GM12873 (cell line): ENCODE measurements at regions not wholly inside any gene's neighbourhood (a gene's known extent, or its start where the extent isn't known, plus 50 kb on each side); places are given as distances from the start of the nearest gene placed in this dataset.

Source experiments
- TF ChIP-seq, protein P1 (sequence below): IDR thresholded peaks from 2 replicates; pipeline ENCODE4 v1.5.1; 2012; ENCODE audit warnings: low read depth, mild to moderate bottlenecking, moderate library complexity, low read length, control low read depth; ENCODE audit not compliant: insufficient read depth; ENCODE audit errors: missing control alignments

GRCh38 chr2:49845021-49845420, 690.7 kb upstream of the FSHR start:
- TF ChIP-seq, protein P1, sequence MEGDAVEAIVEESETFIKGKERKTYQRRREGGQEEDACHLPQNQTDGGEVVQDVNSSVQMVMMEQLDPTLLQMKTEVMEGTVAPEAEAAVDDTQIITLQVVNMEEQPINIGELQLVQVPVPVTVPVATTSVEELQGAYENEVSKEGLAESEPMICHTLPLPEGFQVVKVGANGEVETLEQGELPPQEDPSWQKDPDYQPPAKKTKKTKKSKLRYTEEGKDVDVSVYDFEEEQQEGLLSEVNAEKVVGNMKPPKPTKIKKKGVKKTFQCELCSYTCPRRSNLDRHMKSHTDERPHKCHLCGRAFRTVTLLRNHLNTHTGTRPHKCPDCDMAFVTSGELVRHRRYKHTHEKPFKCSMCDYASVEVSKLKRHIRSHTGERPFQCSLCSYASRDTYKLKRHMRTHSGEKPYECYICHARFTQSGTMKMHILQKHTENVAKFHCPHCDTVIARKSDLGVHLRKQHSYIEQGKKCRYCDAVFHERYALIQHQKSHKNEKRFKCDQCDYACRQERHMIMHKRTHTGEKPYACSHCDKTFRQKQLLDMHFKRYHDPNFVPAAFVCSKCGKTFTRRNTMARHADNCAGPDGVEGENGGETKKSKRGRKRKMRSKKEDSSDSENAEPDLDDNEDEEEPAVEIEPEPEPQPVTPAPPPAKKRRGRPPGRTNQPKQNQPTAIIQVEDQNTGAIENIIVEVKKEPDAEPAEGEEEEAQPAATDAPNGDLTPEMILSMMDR, result no peak

DNA sequence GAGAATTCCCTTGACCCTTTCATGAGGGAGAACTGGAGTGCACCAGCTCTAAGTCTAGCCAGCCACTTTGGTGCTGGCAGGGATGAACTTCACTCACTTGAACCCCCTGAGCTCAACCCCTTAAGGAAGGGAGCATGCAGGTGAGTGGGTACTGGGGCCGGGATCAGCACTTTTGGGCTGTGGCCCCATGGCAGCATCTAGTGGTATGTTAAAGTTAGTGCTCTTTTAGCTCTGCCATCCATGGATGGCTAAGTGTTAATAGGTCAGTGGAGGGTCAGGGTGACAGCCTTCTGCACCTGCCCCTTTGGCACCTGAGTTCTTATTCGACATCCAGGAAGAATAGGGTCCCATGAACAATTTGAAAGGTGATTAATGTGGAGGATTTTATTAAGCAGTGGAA, 689.0 kb upstream of the FSHR start:
- TF ChIP-seq, protein P1, result no peak

DNA sequence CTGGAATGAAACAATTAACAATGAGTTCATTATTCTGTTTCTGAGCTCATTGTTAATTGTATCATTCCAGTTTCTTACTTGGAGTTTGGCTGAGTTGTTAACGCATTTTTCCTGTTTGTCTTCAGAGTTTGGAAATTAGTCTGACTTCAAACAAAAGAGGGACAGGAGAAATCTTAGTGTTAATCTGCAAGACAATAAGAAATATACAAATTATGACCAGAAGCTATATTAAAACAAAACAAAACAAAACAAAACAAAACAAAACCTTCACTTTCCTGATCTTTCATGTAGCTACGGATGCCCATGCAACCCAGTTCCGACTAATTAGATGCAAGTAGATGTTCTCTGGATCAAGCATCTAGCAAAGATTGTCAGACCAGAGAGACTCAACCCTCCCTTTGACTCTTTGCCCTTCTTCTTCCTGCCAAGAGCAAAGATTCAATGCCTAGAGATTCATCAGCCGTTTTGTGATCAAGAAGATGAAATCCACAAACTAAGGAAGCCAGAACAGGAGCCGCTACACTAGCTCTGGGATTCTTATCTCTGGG, 686.2 kb upstream of the FSHR start:
- TF ChIP-seq, protein P1, result no peak

DNA sequence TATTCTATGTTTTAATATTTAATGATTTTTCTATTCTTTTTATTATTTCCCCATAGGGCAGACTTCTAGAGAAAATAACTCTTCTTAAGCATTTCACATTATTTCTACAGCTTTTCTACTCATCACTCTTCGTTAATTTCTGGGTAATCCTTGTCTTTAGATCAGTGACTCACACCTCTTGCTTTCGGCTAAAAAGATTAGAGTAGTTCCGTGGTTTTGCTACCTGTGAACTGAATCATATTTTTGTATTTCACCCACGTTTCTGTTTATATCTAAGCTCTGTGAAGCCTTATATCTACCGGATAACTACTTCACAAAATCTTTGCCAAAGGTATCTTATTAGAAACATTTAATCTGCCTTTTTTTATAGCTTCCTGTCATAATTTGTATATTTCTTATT, 685.5 kb upstream of the FSHR start:
- TF ChIP-seq, protein P1, result no peak

GRCh38 chr2:49837561-49838293, 683.4 kb upstream of the FSHR start:
- TF ChIP-seq, protein P1, result no peak

DNA sequence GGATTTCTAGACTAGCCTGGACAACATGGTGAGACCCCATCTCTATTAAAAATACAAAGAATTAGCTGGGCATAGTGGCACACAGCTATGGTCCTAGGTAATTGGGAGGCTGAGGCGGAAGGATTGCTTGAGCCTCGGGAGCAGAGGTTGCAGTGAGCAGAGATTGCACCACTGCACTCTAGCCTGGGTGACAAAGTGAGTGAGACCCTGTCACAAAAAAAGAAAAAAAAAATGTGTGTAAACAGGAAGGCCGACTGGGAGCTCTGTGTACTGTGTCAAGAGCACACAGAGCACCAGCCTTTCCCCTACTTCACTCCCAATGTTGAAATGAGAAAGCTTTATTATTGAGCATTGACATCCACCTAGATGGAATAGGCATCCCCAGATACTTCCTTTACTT, 681.7 kb upstream of the FSHR start:
- TF ChIP-seq, protein P1, result no peak

DNA sequence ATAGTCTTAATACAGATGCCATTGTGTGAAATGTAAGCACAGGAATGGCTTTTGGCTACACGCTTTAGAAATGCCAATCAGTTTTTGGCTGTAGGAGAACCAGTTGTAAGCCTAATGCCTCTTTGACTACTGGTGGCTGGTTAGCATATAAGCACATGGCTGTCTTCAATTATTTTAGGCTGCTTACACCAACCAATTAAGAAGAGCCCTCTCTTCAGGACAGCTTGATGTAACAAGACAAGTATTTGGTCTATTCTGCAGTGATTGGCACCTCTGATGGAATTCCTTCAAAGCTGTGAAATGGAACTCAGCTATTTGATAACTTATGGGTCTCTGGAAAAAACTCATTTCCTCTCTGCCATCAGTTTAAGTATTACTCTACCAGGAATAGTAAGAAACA, 680.1 kb upstream of the FSHR start:
- TF ChIP-seq, protein P1, result no peak
